Sigmoid colon (tissue), 4 donors: ENCODE measurements at regions not wholly inside any gene's neighbourhood (a gene's known extent, or its start where the extent isn't known, plus 50 kb on each side); places are given as distances from the start of the nearest gene placed in this dataset.

Experiments
- CTCF ChIP-seq, 4 experiments: fragments of 450-650 bp in 3 of 4; fragments of 200-600 bp in 1 of 4; IDR thresholded peaks; one replicate each; pipeline ENCODE4 v1.5.1; 2016 to 2019; ENCODE audit warnings: antibody characterized with exemption in 4 of 4, mild to moderate bottlenecking in 3 of 4, moderate library complexity in 2 of 4
- EP300 ChIP-seq, 4 donors: sonication (generic); formaldehyde crosslinking; IDR thresholded peaks; one replicate each; pipeline ENCODE4 v1.6.1; 2017; ENCODE audit warnings: antibody characterized with exemption in 4 of 4
- POLR2A ChIP-seq, 2 donors: fragments of 450-650 bp; IDR thresholded peaks; one replicate each; pipeline ENCODE4 v1.6.1; 2016; ENCODE audit warnings: antibody characterized with exemption in 2 of 2, mild to moderate bottlenecking in 2 of 2, moderate library complexity in 2 of 2

DNA sequence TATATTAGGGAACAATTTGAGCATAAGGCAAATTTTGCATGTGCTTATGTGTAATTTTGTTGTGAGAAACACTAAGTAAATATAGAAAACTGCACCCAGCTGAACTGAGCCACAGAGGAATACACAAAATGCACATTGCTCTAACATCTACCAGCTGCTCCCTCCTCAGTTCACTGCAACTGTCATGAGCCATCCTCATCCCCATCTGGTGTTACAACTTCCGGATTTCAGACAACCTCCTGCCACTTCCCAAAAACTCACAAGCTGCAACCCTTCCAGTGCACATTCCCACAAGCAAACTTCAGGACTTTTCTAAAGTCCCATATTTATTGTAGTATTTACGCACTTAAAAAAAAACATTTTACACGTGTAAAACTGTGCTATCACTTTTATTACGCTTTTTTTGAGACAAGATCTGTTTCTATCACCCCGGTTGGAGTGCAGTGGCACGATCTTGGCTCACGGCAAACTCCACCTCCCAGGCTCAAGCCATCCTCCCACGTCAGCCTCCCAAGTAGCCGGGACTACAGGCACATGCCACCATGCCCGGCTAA is 169.1 kb upstream of the TBX3 start:
- TF ChIP-seq CTCF (IDR thresholded peaks at IDR 0.05) = no peak
- TF ChIP-seq EP300 (IDR thresholded peaks at IDR 0.05) = no peak
- no peak for TF ChIP-seq POLR2A (IDR thresholded peaks at IDR 0.05)
